ENCODE measurements at regions not wholly inside any gene's neighbourhood (a gene's known extent, or its start where the extent isn't known, plus 50 kb on each side); places are given as distances from the start of the nearest gene placed in this dataset.

- no peak for TF ChIP-seq CTCF (IDR thresholded peaks at IDR 0.05; ENCODE audit: insufficient read depth, low read length)
- no peak for TF ChIP-seq POLR2AphosphoS5 (IDR thresholded peaks at IDR 0.05; ENCODE audit: low read depth)
Observed at GRCh38 chr10:33461295-33461640, 126.8 kb upstream of the NRP1 start.

All from HL-60 (cell line).